Esophagus (tissue), 2 donors: ENCODE measurements at regions not wholly inside any gene's neighbourhood (a gene's known extent, or its start where the extent isn't known, plus 50 kb on each side); places are given as distances from the start of the nearest gene placed in this dataset.

ENCODE experiments used
- H3K27ac ChIP-seq, 2 donors: one replicate each; pipeline ENCODE4 v1.5.1; 2013; ENCODE audit warnings: low read depth in 2 of 2, mild to moderate bottlenecking in 2 of 2, inconsistent platforms in 1 of 2, low read length in 1 of 2, moderate library complexity in 1 of 2
- H3K27me3 ChIP-seq, 2 donors: one replicate each; pipeline ENCODE4 v1.6.1; 2013; ENCODE audit warnings: low read length in 2 of 2, control low read depth in 1 of 2, mild to moderate bottlenecking in 1 of 2; ENCODE audit not compliant: insufficient read depth in 2 of 2, control insufficient read depth in 1 of 2
- H3K36me3 ChIP-seq, 2 donors: one replicate each; pipeline ENCODE4 v1.6.1; 2013; ENCODE audit warnings: low read length in 1 of 2; ENCODE audit not compliant: control insufficient read depth in 2 of 2, insufficient read depth in 2 of 2
- H3K4me1 ChIP-seq, 2 donors: one replicate each; pipeline ENCODE4 v1.6.1; 2013; ENCODE audit warnings: low read length in 1 of 2; ENCODE audit not compliant: control insufficient read depth in 2 of 2, insufficient read depth in 2 of 2
- H3K4me3 ChIP-seq, 2 donors: one replicate each; pipeline ENCODE4 v1.5.1; 2013; ENCODE audit warnings: low read length in 2 of 2, mild to moderate bottlenecking in 2 of 2, low read depth in 1 of 2, moderate library complexity in 1 of 2
- H3K9me3 ChIP-seq, 2 donors: one replicate each; pipeline ENCODE4 v1.6.1; 2013; ENCODE audit warnings: mild to moderate bottlenecking in 2 of 2, low read depth in 1 of 2, low read length in 1 of 2, moderate library complexity in 1 of 2; ENCODE audit not compliant: control insufficient read depth in 2 of 2, insufficient read depth in 1 of 2
- WGBS, 2 donors: extraction: QIAGEN DNeasy Blood & Tissue Kit; methylation state at CpG; one replicate each; pipeline ENCODE4 v1.1.7; 2013; 5-methylcytosine and 5-hydroxymethylcytosine counted together
- donor health status: healthy with polysubstance abuse.
- donor health status: Bipolar disorder and iron deficiency.

DNA sequence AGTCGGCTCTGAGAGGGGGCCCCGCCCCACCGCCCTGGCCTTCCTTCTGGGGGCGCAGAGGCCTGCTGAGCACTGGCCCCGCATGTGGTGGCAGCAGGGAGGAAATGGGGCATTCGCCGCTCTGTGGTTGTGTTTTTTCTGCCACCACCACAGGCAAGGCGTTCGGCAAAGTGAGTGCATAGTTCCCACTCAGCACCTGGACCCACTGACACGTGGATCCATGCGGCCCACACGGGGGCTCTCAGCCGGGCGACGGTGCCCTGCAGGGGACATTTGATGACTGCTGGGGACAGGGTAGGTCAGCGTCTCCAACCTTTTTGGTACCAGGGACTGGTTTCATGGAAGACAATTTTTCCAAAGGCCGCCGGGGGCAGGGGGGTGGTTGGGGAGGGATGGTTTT is 70.9 kb downstream of the ENGASE start:
- WGBS, 2 donors = 88% methylated on average over 18 of the region's 18 CpGs
- Histone ChIP-seq H3K36me3 (no peaks in the 10 kb centered on the region), H3K4me3 (no peak overlapping the region), H3K27ac (no peak overlapping the region), H3K27me3 (no peaks in the 10 kb centered on the region), H3K9me3 (no peaks in the 10 kb centered on the region), H3K4me1 (no peaks in the 10 kb centered on the region)

DNA sequence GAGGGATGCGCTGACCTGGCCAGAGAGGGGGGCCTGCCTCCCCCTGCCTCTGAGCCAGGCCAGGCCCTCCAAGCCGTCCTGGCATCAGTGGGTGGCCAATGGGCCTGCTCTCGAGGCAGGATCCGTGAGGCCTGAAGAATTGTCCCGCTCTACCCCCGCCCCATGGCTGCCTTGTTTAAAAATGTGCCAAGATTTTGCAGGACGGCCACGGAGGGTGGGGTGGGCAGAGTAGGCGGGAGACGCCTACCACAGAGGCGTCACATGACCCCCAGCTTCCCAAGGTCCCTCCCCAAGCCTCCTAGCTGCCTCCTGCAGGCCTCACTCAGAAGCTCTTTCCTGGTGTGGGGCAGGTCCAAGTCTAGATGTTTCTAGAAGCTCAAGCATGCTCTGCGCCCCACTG is 69.5 kb downstream of the ENGASE start:
- H3K4me1 ChIP-seq = no peaks in the 10 kb centered on the region
- H3K27ac ChIP-seq = no peak overlapping the region
- 55 to 64% methylated on average over 11 to 12 of the region's 12 CpGs for WGBS, 2 donors
- no peak overlapping the region for H3K4me3 ChIP-seq
- no peaks in the 10 kb centered on the region for H3K36me3 ChIP-seq
- H3K9me3 ChIP-seq = no peaks in the 10 kb centered on the region
- H3K27me3 ChIP-seq = no peaks in the 10 kb centered on the region

DNA sequence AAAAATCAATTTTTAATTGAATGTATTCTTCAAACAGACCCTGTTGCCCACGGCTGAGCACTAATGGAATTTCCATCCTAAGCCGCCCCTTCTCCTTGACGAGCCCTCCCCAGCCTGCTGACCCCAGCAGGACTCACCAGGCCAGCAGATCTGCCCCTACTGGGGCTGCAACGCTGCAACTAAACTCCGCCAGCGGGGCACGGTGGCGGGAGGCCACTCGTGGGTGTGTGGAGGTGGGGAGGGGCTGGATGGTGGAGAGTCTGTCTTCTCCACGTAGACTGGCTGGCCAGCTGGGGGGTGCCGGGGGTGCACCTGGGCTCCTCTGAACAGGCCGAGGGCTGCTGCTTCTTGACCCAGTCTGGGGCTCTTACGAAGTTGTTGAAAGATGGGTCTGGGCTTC is 67.8 kb downstream of the ENGASE start:
- Histone ChIP-seq H3K27ac (no peak overlapping the region), H3K36me3 (no peaks in the 10 kb centered on the region), H3K9me3 (peaks cover 0 to 4% of the 10 kb centered on the region in 2 donors), H3K27me3 (no peaks in the 10 kb centered on the region), H3K4me3 (no peak overlapping the region), H3K4me1 (peaks cover 0 to 8% of the 10 kb centered on the region in 2 donors)
- 53 to 56% methylated on average over 10 to 13 of the region's 13 CpGs for WGBS, 2 donors

GRCh38 chr17:79141578-79142355 is 67.1 kb downstream of the ENGASE start:
- 37% methylated on average over 24 of the region's 24 CpGs for WGBS, 2 donors
- Histone ChIP-seq H3K9me3 (peaks cover 0 to 4% of the 10 kb centered on the region in 2 donors), H3K27ac (no peak overlapping the region), H3K4me1 (peaks cover 0 to 8% of the 10 kb centered on the region in 2 donors), H3K36me3 (no peaks in the 10 kb centered on the region), H3K4me3 (no peak overlapping the region), H3K27me3 (no peaks in the 10 kb centered on the region)

DNA sequence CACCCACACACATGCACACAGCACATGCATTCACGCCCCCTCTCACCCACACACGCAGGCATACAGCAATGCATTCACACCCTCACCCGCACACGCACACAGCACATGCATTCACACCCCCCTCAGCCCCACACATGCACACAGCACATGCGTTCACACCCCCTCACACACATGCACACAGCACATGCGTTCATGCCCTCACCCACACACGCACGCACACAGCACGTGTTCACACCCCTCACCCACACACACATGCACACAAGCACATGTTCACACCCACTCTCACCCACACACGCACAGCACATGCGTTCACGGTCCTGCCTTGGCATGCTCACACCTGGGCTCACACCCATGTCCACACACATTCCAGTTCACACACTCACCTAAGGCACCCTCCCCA is 64.2 kb downstream of the ENGASE start:
- Histone ChIP-seq H3K4me1 (peaks cover 0 to 8% of the 10 kb centered on the region in 2 donors), H3K27me3 (no peaks in the 10 kb centered on the region), H3K4me3 (no peak overlapping the region), H3K36me3 (no peaks in the 10 kb centered on the region), H3K9me3 (peaks cover 0 to 4% of the 10 kb centered on the region in 2 donors), H3K27ac (no peak overlapping the region)
- 92% methylated on average over 12 of the region's 12 CpGs for WGBS, 2 donors

- no peak overlapping the region for H3K27ac ChIP-seq
- 32 to 44% methylated on average over 22 of the region's 22 CpGs for WGBS, 2 donors
- peaks cover 0 to 4% of the 10 kb centered on the region in 2 donors for H3K9me3 ChIP-seq
- H3K36me3 ChIP-seq = no peaks in the 10 kb centered on the region
- peaks cover 0 to 8% of the 10 kb centered on the region in 2 donors for H3K4me1 ChIP-seq
- H3K4me3 ChIP-seq = no peak overlapping the region
- no peaks in the 10 kb centered on the region for H3K27me3 ChIP-seq
Measured at GRCh38 chr17:79137789-79138165, 63.2 kb downstream of the ENGASE start.

GRCh38 chr17:79137015-79137788 is 62.6 kb downstream of the ENGASE start:
- Histone ChIP-seq H3K27me3 (no peaks in the 10 kb centered on the region), H3K9me3 (peaks cover 0 to 4% of the 10 kb centered on the region in 2 donors), H3K36me3 (no peaks in the 10 kb centered on the region), H3K27ac (no peak overlapping the region), H3K4me1 (peaks cover 0 to 8% of the 10 kb centered on the region in 2 donors), H3K4me3 (no peak overlapping the region)
- WGBS, 2 donors = 40 to 46% methylated on average over 25 to 26 of the region's 26 CpGs

DNA sequence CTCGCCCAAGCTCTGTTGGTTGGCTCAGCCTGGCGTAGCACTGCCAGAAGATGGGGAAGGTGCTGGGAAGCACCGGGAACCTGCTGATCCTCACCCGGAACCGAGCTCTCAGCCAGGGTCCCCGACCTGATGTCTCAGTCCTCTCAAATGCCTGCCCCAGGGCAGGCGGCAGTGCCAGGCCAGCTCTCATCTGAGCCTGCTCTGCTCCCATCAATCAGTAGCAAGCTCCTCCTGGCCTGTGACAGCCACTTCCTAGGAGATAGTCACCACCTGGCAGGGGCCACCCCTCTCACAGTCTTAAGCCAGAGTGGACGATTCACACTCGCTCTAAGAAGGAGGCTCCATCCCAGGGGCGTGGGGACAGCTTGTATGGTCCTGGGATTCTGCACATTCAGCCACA is 62.0 kb downstream of the ENGASE start:
- H3K4me1 ChIP-seq = peaks cover 0 to 8% of the 10 kb centered on the region in 2 donors
- peaks cover 0 to 4% of the 10 kb centered on the region in 2 donors for H3K9me3 ChIP-seq
- no peaks in the 10 kb centered on the region for H3K36me3 ChIP-seq
- H3K27ac ChIP-seq = no peak overlapping the region
- no peaks in the 10 kb centered on the region for H3K27me3 ChIP-seq
- H3K4me3 ChIP-seq = no peak overlapping the region
- WGBS, 2 donors = 57 to 62% methylated on average over 10 of the region's 10 CpGs
